ENCODE measurements at regions not wholly inside any gene's neighbourhood (a gene's known extent, or its start where the extent isn't known, plus 50 kb on each side); places are given as distances from the start of the nearest gene placed in this dataset.
"Not testable (repeated sequence)": the region's sequence is repeated elsewhere in the genome, so short reads cannot be mapped to it uniquely, and the experiment has no call there.

DNA sequence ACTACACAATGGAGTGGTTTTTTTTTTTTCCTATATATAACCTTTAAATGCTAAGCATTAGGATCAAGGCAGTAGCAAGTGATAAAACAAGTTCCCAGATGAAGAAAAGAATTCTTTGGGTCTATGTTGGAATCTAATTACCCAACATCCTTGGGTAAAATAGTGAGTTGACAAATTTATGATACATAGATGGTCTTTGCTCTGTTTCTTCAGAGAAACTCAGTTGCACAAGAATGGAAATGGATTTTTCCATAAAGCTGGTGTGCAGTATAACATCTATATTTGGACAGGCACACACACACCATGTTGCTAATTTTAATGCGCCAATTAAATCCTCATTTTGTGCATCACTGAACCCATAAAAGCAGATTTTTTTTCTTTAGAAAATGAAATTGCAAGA, 137.0 kb upstream of the MED14 start:
- Histone ChIP-seq H3K4me1 (peaks cover 0 to 1% of the 10 kb centered on the region in 2 donors), H3K27me3 (no peaks in the 10 kb centered on the region), H3K27ac (no peak overlapping the region), H3K4me3 (no peak overlapping the region), H3K36me3 (no peaks in the 10 kb centered on the region), H3K9me3 (no peaks in the 10 kb centered on the region)
- TF ChIP-seq, protein P1, sequence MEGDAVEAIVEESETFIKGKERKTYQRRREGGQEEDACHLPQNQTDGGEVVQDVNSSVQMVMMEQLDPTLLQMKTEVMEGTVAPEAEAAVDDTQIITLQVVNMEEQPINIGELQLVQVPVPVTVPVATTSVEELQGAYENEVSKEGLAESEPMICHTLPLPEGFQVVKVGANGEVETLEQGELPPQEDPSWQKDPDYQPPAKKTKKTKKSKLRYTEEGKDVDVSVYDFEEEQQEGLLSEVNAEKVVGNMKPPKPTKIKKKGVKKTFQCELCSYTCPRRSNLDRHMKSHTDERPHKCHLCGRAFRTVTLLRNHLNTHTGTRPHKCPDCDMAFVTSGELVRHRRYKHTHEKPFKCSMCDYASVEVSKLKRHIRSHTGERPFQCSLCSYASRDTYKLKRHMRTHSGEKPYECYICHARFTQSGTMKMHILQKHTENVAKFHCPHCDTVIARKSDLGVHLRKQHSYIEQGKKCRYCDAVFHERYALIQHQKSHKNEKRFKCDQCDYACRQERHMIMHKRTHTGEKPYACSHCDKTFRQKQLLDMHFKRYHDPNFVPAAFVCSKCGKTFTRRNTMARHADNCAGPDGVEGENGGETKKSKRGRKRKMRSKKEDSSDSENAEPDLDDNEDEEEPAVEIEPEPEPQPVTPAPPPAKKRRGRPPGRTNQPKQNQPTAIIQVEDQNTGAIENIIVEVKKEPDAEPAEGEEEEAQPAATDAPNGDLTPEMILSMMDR (IDR thresholded peaks at IDR 0.05) = no peak
- DNase-seq (ENCODE audit: low spot score) = no peak

DNA sequence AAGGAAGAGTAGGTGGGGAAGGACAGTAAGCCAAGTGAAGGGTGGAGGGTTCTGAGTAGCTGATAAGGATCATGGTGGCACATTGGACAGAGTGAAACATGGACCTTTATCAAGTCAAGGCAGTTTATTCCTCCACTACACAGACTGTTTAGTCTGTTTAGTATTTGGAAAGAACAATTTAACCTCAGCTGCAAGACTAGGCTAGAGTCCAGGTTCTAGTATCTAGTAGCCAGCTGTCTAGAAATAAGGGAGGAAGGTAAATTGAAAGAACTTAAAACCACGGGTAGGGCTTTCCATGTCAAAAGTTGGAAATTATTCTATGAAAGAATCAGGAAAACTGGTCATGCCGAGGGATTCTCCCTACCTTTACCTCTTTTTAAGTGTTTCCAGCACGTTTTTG, 140.1 kb upstream of the MED14 start:
- TF ChIP-seq, protein P1 (IDR thresholded peaks at IDR 0.05) = no peak
- Histone ChIP-seq H3K36me3 (no peaks in the 10 kb centered on the region), H3K4me3 (no peak overlapping the region), H3K9me3 (no peaks in the 10 kb centered on the region), H3K4me1 (no peaks in the 10 kb centered on the region), H3K27ac (no peak overlapping the region), H3K27me3 (no peaks in the 10 kb centered on the region)
- no peak for DNase-seq (ENCODE audit: low spot score)

DNA sequence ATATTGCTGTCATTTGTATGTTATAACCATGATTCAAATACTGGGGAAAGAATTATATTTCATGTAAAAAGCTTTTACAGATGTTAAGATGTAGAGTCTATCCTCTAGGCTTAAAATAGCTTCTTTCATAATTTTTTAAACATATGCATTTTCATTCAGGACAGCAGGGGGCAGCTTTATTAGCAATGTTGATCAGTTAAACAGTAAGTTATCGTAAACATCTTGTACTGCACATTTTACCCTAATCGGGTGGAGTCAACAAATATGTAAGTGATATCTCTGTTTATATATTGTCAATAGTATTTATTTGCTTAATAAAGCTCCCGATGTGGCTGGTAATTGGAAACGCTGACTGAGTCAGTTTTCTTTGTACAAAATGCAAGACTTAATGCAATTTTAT, 142.5 kb upstream of the MED14 start:
- Histone ChIP-seq H3K9me3 (no peaks in the 10 kb centered on the region), H3K36me3 (no peaks in the 10 kb centered on the region), H3K27me3 (no peaks in the 10 kb centered on the region), H3K27ac (no peak overlapping the region), H3K4me1 (no peaks in the 10 kb centered on the region), H3K4me3 (no peak overlapping the region)
- TF ChIP-seq, protein P1 (IDR thresholded peaks at IDR 0.05) = peak in 1 of 2 donors; percentile 56
- DNase-seq (ENCODE audit: low spot score) = no peak

DNA sequence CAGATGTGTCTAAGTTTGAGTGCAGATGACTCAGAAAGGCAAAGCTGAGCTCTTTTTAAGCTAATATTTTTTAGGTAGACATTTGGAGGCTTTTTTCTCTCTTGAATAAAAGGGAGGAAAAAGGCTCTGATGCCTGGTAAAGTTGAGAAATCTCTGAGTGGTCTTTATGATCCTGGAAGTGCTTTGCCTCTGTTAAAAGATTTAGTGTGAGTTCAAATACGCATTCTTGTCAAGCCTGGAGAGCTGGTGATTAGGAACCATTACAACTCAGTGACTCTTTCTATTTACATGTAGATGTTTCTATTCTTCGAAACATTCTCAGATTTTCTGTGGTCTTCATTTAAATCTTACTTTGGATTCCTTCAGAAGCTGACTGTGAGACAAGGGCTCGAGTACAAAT, 143.4 kb upstream of the MED14 start:
- TF ChIP-seq, protein P1 (IDR thresholded peaks at IDR 0.05) = no peak
- no peaks in the 10 kb centered on the region for H3K4me1 ChIP-seq
- no peak for DNase-seq (ENCODE audit: low spot score)
- no peak overlapping the region for H3K27ac ChIP-seq
- no peak overlapping the region for H3K4me3 ChIP-seq
- H3K36me3 ChIP-seq = no peaks in the 10 kb centered on the region
- H3K9me3 ChIP-seq = no peaks in the 10 kb centered on the region
- no peaks in the 10 kb centered on the region for H3K27me3 ChIP-seq

DNA sequence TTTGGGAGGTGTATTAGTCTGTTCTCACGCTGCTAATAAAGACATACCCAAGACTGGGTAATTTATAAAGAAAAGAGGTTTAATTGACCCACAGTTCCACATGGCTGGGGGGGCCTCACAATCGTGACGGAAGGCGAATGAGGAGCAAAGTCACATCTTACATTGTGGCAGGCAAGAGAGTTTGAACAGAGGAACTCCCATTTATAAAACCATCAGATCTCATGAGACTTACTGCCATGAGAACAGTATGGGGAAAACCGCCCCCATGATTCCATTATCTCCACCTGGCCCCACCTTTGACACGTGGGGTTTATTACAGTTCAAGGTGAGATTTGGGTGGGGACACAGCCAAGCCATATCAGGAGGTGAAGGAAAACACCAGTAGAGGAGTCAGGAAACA, 143.8 kb upstream of the MED14 start:
- not testable (repeated sequence) for H3K4me3 ChIP-seq; H3K36me3 ChIP-seq; DNase-seq (ENCODE audit: low spot score); H3K27me3 ChIP-seq; H3K9me3 ChIP-seq; H3K27ac ChIP-seq; H3K4me1 ChIP-seq

DNA sequence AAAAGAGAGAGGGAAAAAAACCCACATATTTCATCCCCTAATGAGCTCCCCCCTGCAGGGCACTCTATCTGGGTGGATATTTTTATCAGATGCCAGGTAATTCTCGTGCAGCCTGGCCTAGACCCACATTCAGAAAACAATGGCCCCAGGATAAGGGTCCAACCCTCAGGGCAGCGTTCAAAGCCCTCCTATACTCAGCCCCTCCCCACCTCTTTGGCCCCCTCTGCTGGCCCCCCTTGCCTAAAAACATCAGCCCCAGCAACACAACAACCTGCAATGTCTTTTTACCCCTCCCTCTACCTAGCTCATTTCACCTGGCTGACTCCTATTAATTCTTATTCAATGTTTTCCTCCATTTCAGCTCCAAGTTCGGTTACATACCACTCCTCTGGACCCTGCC, 145.4 kb upstream of the MED14 start:
- H3K27ac ChIP-seq = no peak overlapping the region
- no peaks in the 10 kb centered on the region for H3K9me3 ChIP-seq
- TF ChIP-seq, protein P1 (IDR thresholded peaks at IDR 0.05) = no peak
- no peaks in the 10 kb centered on the region for H3K4me1 ChIP-seq
- H3K27me3 ChIP-seq = no peaks in the 10 kb centered on the region
- DNase-seq (ENCODE audit: low spot score) = no peak
- H3K36me3 ChIP-seq = no peaks in the 10 kb centered on the region
- H3K4me3 ChIP-seq = no peak overlapping the region
